NCI-H526 (cell line): ENCODE measurements at regions not wholly inside any gene's neighbourhood (a gene's known extent, or its start where the extent isn't known, plus 50 kb on each side); places are given as distances from the start of the nearest gene placed in this dataset.

Experiments
- DNase-seq, 2 experiments: peaks; one replicate each; lab custom pipeline; 2025; lab: John Stamatoyannopoulos, UW

GRCh38 chr13:107475753-107476453 is 739.4 kb downstream of the LIG4 start:
- no peak for DNase-seq

- no peak for DNase-seq
Measured at GRCh38 chr13:107473253-107473652, 742.1 kb downstream of the LIG4 start.

- no peak for DNase-seq
Measured at GRCh38 chr13:107466326-107467099, 748.8 kb downstream of the LIG4 start.

- DNase-seq: no peak
Measured at GRCh38 chr13:107462501-107462900, 752.8 kb downstream of the LIG4 start.

GRCh38 chr13:107461751-107462150 is 753.6 kb downstream of the LIG4 start:
- no peak for DNase-seq

- DNase-seq: no peak
Measured at GRCh38 chr13:107459430-107459829, 755.9 kb downstream of the LIG4 start.

GRCh38 chr13:107458269-107458668 is 757.1 kb downstream of the LIG4 start:
- DNase-seq: no peak

- DNase-seq: no peak
Measured at GRCh38 chr13:107457686-107458085, 757.6 kb downstream of the LIG4 start.

GRCh38 chr13:107456431-107456830 is 758.9 kb downstream of the LIG4 start:
- DNase-seq: no peak

GRCh38 chr13:107452833-107453232 is 762.5 kb downstream of the LIG4 start:
- no peak for DNase-seq

GRCh38 chr13:107450931-107451330 is 764.4 kb downstream of the LIG4 start:
- no peak for DNase-seq

GRCh38 chr13:107450431-107450830 is 764.9 kb downstream of the LIG4 start:
- no peak for DNase-seq

- DNase-seq: no peak
Measured at GRCh38 chr13:107447591-107447990, 767.7 kb downstream of the LIG4 start.

- DNase-seq: no peak
Measured at GRCh38 chr13:107441279-107441678, 774.1 kb downstream of the LIG4 start.

- DNase-seq: no peak
Measured at GRCh38 chr13:107438251-107438650, 777.1 kb downstream of the LIG4 start.

GRCh38 chr13:107434347-107434746 is 781.0 kb downstream of the LIG4 start:
- DNase-seq: no peak

GRCh38 chr13:107427536-107427935 is 787.8 kb downstream of the LIG4 start:
- no peak for DNase-seq

- no peak for DNase-seq
Measured at GRCh38 chr13:107422421-107422820, 792.9 kb downstream of the LIG4 start.

- no peak for DNase-seq
Measured at GRCh38 chr13:107421951-107422350, 793.4 kb downstream of the LIG4 start.

GRCh38 chr13:107421028-107421427 is 794.3 kb downstream of the LIG4 start:
- no peak for DNase-seq

GRCh38 chr13:107413005-107413404 is 802.3 kb downstream of the LIG4 start:
- DNase-seq: no peak

- no peak for DNase-seq
Measured at GRCh38 chr13:107407074-107407473, 808.3 kb downstream of the LIG4 start.

- DNase-seq: no peak
Measured at GRCh38 chr13:107395927-107396662, 819.2 kb downstream of the LIG4 start.
